HL-60 (cell line): ENCODE measurements at regions not wholly inside any gene's neighbourhood (a gene's known extent, or its start where the extent isn't known, plus 50 kb on each side); places are given as distances from the start of the nearest gene placed in this dataset.
A peak's percentile ranks its signal among the peaks of the same experiment; 100 is the strongest.

Experiments
- CTCF ChIP-seq: IDR thresholded peaks from one replicate; pipeline ENCODE4 v1.5.1; 2011; ENCODE audit warnings: low read length, control low read depth, inconsistent platforms; ENCODE audit not compliant: insufficient read depth
- GABPA ChIP-seq: IDR thresholded peaks from 2 replicates; pipeline ENCODE4 v1.6.1; 2012; ENCODE audit warnings: low read depth
- REST ChIP-seq: IDR thresholded peaks from 2 replicates; pipeline ENCODE4 v1.6.1; 2012; ENCODE audit warnings: low read depth; ENCODE audit not compliant: insufficient replicate concordance
- SPI1 ChIP-seq: IDR thresholded peaks from 2 replicates; pipeline ENCODE4 v1.6.1; 2012; ENCODE audit warnings: low read depth, mild to moderate bottlenecking, borderline replicate concordance

- TF ChIP-seq CTCF (peak; percentile 31), REST (no peak), GABPA (no peak), SPI1 (no peak)
Measured at GRCh38 chr12:92570056-92570753, 132.6 kb upstream of the PLEKHG7 start.
